ENCODE measurements at regions not wholly inside any gene's neighbourhood (a gene's known extent, or its start where the extent isn't known, plus 50 kb on each side); places are given as distances from the start of the nearest gene placed in this dataset.

- TF ChIP-seq CTCF (conservative IDR thresholded peaks at IDR 0.05; ENCODE audit: low read depth, low read length) (no peak), EZH2 (IDR thresholded peaks at IDR 0.05; ENCODE audit: borderline replicate concordance, low read depth, low read length, poor library complexity, severe bottlenecking) (no peak)
Observed at GRCh38 chr1:199353906-199354305, 673.6 kb upstream of the NR5A2 start.

Data from A673 (cell line).